ENCODE measurements at regions not wholly inside any gene's neighbourhood (a gene's known extent, or its start where the extent isn't known, plus 50 kb on each side); places are given as distances from the start of the nearest gene placed in this dataset.

- no peak for DNase-seq (ENCODE audit: low spot score)
- no peak overlapping the region for H3K27ac ChIP-seq
- H3K4me3 ChIP-seq: no peak overlapping the region
- TF ChIP-seq CTCF (IDR thresholded peaks at IDR 0.05): no peak
Observed at GRCh38 chr3:69524816-69525215, 138.9 kb upstream of the FRMD4B start.

GRCh38 chr3:69521286-69521685, 135.4 kb upstream of the FRMD4B start:
- Histone ChIP-seq H3K4me3 (no peak overlapping the region), H3K27ac (no peak overlapping the region)
- TF ChIP-seq CTCF (IDR thresholded peaks at IDR 0.05): no peak
- no peak for DNase-seq (ENCODE audit: low spot score)

- no peak for TF ChIP-seq CTCF (IDR thresholded peaks at IDR 0.05)
- H3K27ac ChIP-seq: no peak overlapping the region
- DNase-seq (ENCODE audit: low spot score): no peak
- no peak overlapping the region for H3K4me3 ChIP-seq
Observed at GRCh38 chr3:69511361-69511760, 125.5 kb upstream of the FRMD4B start.

GRCh38 chr3:69510481-69511030, 124.7 kb upstream of the FRMD4B start:
- no peak overlapping the region for H3K27ac ChIP-seq
- TF ChIP-seq CTCF (IDR thresholded peaks at IDR 0.05): no peak
- DNase-seq (ENCODE audit: low spot score): no peak
- no peak overlapping the region for H3K4me3 ChIP-seq

GRCh38 chr3:69509288-69509687, 123.4 kb upstream of the FRMD4B start:
- DNase-seq (ENCODE audit: low spot score): no peak
- no peak overlapping the region for H3K27ac ChIP-seq
- no peak for TF ChIP-seq CTCF (IDR thresholded peaks at IDR 0.05)
- H3K4me3 ChIP-seq: no peak overlapping the region

GRCh38 chr3:69505770-69506407, 120.0 kb upstream of the FRMD4B start:
- Histone ChIP-seq H3K27ac (no peak overlapping the region), H3K4me3 (no peak overlapping the region)
- TF ChIP-seq CTCF (IDR thresholded peaks at IDR 0.05): no peak
- no peak for DNase-seq (ENCODE audit: low spot score)

GRCh38 chr3:69504232-69504631, 118.3 kb upstream of the FRMD4B start:
- no peak for TF ChIP-seq CTCF (IDR thresholded peaks at IDR 0.05)
- no peak overlapping the region for H3K27ac ChIP-seq
- H3K4me3 ChIP-seq: no peak overlapping the region
- DNase-seq (ENCODE audit: low spot score): no peak
